Tibial nerve (tissue), 4 donors: ENCODE measurements at regions not wholly inside any gene's neighbourhood (a gene's known extent, or its start where the extent isn't known, plus 50 kb on each side); places are given as distances from the start of the nearest gene placed in this dataset.

ENCODE experiments used
- DNase-seq, 2 donors: peaks; one replicate each; pipeline ENCODE4 v3.0.0-alpha.2; 2019; ENCODE audit warnings: low spot score in 2 of 2
- H3K27ac ChIP-seq, 4 donors: fragments of 200-600 bp; sonication (generic) in 3 of 4; one replicate each; pipeline ENCODE4 v1.5.1; 2017 to 2019; ENCODE audit warnings: mild to moderate bottlenecking in 1 of 4
- H3K27me3 ChIP-seq, 2 donors: fragments of 200-600 bp; sonication (generic) in 1 of 2; one replicate each; pipeline versions ENCODE4 v1.5.1 to v1.6.0; 2017 to 2019
- H3K36me3 ChIP-seq, 3 donors: fragments of 200-600 bp; sonication (generic); one replicate each; pipeline ENCODE4 v1.5.1; 2018 to 2019
- H3K4me1 ChIP-seq, 4 donors: fragments of 200-600 bp; sonication (generic) in 3 of 4; one replicate each; pipeline ENCODE4 v1.5.1; 2017 to 2019
- H3K4me3 ChIP-seq, 4 donors: fragments of 200-600 bp; sonication (generic) in 3 of 4; one replicate each; pipeline ENCODE4 v1.5.1; 2017 to 2019; ENCODE audit warnings: mild to moderate bottlenecking in 1 of 4, moderate library complexity in 1 of 4
- H3K9me3 ChIP-seq, 4 donors: fragments of 200-600 bp; sonication (generic) in 3 of 4; one replicate each; pipeline ENCODE4 v1.5.1; 2017 to 2019
- CTCF ChIP-seq, 5 experiments: fragments of 200-600 bp in 3 of 5; fragments of 450-650 bp in 2 of 5; sonication (generic) in 3 of 5; IDR thresholded peaks; one replicate each; pipeline ENCODE4 v1.5.1; 2016 to 2019; ENCODE audit warnings: antibody characterized with exemption in 5 of 5, mild to moderate bottlenecking in 3 of 5, moderate library complexity in 2 of 5
- EP300 ChIP-seq, 2 donors: sonication (generic); formaldehyde crosslinking; IDR thresholded peaks; one replicate each; pipeline ENCODE4 v1.6.1; 2017; ENCODE audit warnings: antibody characterized with exemption in 2 of 2, mild to moderate bottlenecking in 1 of 2
- POLR2A ChIP-seq, 2 donors: fragments of 450-650 bp; IDR thresholded peaks; one replicate each; pipeline ENCODE4 v1.6.1; 2017; ENCODE audit warnings: antibody characterized with exemption in 2 of 2, mild to moderate bottlenecking in 2 of 2, moderate library complexity in 2 of 2
- WGBS, 2 donors: methylation state at CpG; one replicate each; pipeline ENCODE4 v1.1.5; 2018; 5-methylcytosine and 5-hydroxymethylcytosine counted together

GRCh38 chr6:14966096-14966905 lies 279.6 kb upstream of the JARID2 start:
- no peaks in the 10 kb centered on the region for H3K27me3 ChIP-seq
- no peak overlapping the region for H3K27ac ChIP-seq
- H3K4me3 ChIP-seq: no peak overlapping the region
- TF ChIP-seq POLR2A (IDR thresholded peaks at IDR 0.05): no peak
- TF ChIP-seq CTCF (IDR thresholded peaks at IDR 0.05): no peak
- no peak for TF ChIP-seq EP300 (IDR thresholded peaks at IDR 0.05)
- H3K4me1 ChIP-seq: no peaks in the 10 kb centered on the region
- H3K9me3 ChIP-seq: peaks cover 0 to 12% (median 0%) of the 10 kb centered on the region in 4 donors
- H3K36me3 ChIP-seq: no peaks in the 10 kb centered on the region
- 88 to 90% methylated on average over 8 of the region's 8 CpGs for WGBS, 2 donors
- DNase-seq: no peak

- no peak for DNase-seq
- Histone ChIP-seq H3K36me3 (no peaks in the 10 kb centered on the region), H3K4me1 (no peaks in the 10 kb centered on the region), H3K27ac (no peak overlapping the region), H3K4me3 (no peak overlapping the region), H3K9me3 (peaks cover 0 to 12% (median 0%) of the 10 kb centered on the region in 4 donors), H3K27me3 (no peaks in the 10 kb centered on the region)
- TF ChIP-seq POLR2A (IDR thresholded peaks at IDR 0.05) (no peak), EP300 (IDR thresholded peaks at IDR 0.05) (no peak), CTCF (IDR thresholded peaks at IDR 0.05) (no peak)
- 77 to 80% methylated on average over 5 of the region's 5 CpGs for WGBS, 2 donors
Observed at GRCh38 chr6:14966906-14967711, 278.8 kb upstream of the JARID2 start.

GRCh38 chr6:14968056-14968637 lies 277.7 kb upstream of the JARID2 start:
- Histone ChIP-seq H3K36me3 (no peaks in the 10 kb centered on the region), H3K9me3 (peaks cover 0 to 12% (median 0%) of the 10 kb centered on the region in 4 donors), H3K27me3 (no peaks in the 10 kb centered on the region), H3K27ac (no peak overlapping the region), H3K4me3 (no peak overlapping the region), H3K4me1 (no peaks in the 10 kb centered on the region)
- no peak for TF ChIP-seq CTCF (IDR thresholded peaks at IDR 0.05)
- no peak for TF ChIP-seq EP300 (IDR thresholded peaks at IDR 0.05)
- TF ChIP-seq POLR2A (IDR thresholded peaks at IDR 0.05): no peak
- WGBS, 2 donors: 77 to 94% methylated on average over 2 of the region's 2 CpGs
- no peak for DNase-seq

DNA sequence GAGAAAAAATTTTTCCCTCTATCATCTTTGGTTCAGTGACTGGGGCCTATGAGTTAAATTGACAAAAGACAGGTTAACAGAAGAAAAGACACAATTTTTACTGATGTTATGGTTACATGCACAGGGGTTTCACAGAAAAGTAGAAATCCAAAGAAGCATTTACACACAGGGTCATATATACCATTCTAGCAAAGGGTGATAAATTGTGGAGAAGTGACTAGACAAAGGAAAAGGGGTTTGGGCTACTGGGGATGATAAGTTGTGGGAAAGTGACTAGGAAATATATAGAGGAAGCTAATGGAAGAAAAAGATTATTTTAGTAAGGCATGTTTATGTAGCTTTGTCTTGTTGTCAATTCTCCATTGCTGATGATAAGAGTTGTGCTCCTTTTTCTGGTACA lies 276.7 kb upstream of the JARID2 start:
- TF ChIP-seq POLR2A (IDR thresholded peaks at IDR 0.05): no peak
- no peak for TF ChIP-seq CTCF (IDR thresholded peaks at IDR 0.05)
- no peak for TF ChIP-seq EP300 (IDR thresholded peaks at IDR 0.05)
- Histone ChIP-seq H3K27ac (no peak overlapping the region), H3K27me3 (no peaks in the 10 kb centered on the region), H3K9me3 (peaks cover 0 to 12% (median 0%) of the 10 kb centered on the region in 4 donors), H3K36me3 (no peaks in the 10 kb centered on the region), H3K4me3 (no peak overlapping the region), H3K4me1 (no peaks in the 10 kb centered on the region)
- DNase-seq: no peak
